ENCODE measurements at regions not wholly inside any gene's neighbourhood (a gene's known extent, or its start where the extent isn't known, plus 50 kb on each side); places are given as distances from the start of the nearest gene placed in this dataset.

DNA sequence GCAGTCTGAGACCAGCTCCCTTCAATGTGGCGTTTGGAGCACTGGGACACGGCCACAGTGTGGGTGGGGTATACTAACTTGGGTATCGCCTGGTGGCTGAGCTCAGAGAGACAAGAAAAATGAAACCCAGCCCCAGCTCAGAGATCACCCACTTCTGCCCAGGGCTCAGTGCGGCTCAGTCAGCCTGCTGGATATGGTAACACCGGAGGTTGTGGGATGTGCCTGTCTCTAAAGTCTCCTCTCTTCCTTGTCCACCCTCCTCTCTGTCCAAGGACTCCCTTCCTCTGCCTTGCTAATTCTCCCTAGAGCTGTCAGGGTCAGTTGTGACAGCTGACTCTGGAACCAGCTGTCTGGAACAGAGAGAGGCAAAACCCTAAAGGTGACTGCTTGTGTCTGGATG, 149.1 kb downstream of the PTPN20 start:
- Histone ChIP-seq H3K9ac (ENCODE audit: low read length) (no peak overlapping the region), H3K9me2 (ENCODE audit: insufficient read depth, low read length) (no peaks in the 10 kb centered on the region), H3K36me3 (ENCODE audit: insufficient read depth, low read length) (no peaks in the 10 kb centered on the region), H3K9me3 (ENCODE audit: low read length) (no peaks in the 10 kb centered on the region), H3K27me3 (ENCODE audit: insufficient read depth, low read depth, low read length) (no peaks in the 10 kb centered on the region), H2AFZ (ENCODE audit: low read depth, low read length) (no peak overlapping the region), H3K27ac (ENCODE audit: low read length) (no peak overlapping the region), H3F3A (ENCODE audit: insufficient read depth, low read length, poor library complexity, severe bottlenecking) (no peaks in the 10 kb centered on the region), H3K4me3 (ENCODE audit: low read length) (no peak overlapping the region), H3K4me2 (ENCODE audit: low read length) (no peak overlapping the region), H4K20me1 (ENCODE audit: insufficient read depth) (no peaks in the 10 kb centered on the region), H3K79me2 (replicated peaks; ENCODE audit: insufficient read depth, low read length) (no peaks in the 10 kb centered on the region)
- TF ChIP-seq EP300 (conservative IDR thresholded peaks at IDR 0.05; ENCODE audit: poor library complexity, severe bottlenecking) (no peak), TAF1 (IDR thresholded peaks at IDR 0.05; ENCODE audit: low read depth) (no peak), SMC3 (conservative IDR thresholded peaks at IDR 0.05; ENCODE audit: poor library complexity) (no peak), EZH2 (IDR thresholded peaks at IDR 0.05; ENCODE audit: borderline replicate concordance, insufficient read depth, low read length, poor library complexity, severe bottlenecking) (no peak), MXI1 (conservative IDR thresholded peaks at IDR 0.05; ENCODE audit: poor library complexity, severe bottlenecking) (no peak), RAD21 (conservative IDR thresholded peaks at IDR 0.05) (no peak), POLR2AphosphoS5 (IDR thresholded peaks at IDR 0.05) (no peak)
- TF ChIP-seq, protein P1, sequence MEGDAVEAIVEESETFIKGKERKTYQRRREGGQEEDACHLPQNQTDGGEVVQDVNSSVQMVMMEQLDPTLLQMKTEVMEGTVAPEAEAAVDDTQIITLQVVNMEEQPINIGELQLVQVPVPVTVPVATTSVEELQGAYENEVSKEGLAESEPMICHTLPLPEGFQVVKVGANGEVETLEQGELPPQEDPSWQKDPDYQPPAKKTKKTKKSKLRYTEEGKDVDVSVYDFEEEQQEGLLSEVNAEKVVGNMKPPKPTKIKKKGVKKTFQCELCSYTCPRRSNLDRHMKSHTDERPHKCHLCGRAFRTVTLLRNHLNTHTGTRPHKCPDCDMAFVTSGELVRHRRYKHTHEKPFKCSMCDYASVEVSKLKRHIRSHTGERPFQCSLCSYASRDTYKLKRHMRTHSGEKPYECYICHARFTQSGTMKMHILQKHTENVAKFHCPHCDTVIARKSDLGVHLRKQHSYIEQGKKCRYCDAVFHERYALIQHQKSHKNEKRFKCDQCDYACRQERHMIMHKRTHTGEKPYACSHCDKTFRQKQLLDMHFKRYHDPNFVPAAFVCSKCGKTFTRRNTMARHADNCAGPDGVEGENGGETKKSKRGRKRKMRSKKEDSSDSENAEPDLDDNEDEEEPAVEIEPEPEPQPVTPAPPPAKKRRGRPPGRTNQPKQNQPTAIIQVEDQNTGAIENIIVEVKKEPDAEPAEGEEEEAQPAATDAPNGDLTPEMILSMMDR (IDR thresholded peaks at IDR 0.05; ENCODE audit: poor library complexity, severe bottlenecking): no peak
- TF ChIP-seq, protein P2, sequence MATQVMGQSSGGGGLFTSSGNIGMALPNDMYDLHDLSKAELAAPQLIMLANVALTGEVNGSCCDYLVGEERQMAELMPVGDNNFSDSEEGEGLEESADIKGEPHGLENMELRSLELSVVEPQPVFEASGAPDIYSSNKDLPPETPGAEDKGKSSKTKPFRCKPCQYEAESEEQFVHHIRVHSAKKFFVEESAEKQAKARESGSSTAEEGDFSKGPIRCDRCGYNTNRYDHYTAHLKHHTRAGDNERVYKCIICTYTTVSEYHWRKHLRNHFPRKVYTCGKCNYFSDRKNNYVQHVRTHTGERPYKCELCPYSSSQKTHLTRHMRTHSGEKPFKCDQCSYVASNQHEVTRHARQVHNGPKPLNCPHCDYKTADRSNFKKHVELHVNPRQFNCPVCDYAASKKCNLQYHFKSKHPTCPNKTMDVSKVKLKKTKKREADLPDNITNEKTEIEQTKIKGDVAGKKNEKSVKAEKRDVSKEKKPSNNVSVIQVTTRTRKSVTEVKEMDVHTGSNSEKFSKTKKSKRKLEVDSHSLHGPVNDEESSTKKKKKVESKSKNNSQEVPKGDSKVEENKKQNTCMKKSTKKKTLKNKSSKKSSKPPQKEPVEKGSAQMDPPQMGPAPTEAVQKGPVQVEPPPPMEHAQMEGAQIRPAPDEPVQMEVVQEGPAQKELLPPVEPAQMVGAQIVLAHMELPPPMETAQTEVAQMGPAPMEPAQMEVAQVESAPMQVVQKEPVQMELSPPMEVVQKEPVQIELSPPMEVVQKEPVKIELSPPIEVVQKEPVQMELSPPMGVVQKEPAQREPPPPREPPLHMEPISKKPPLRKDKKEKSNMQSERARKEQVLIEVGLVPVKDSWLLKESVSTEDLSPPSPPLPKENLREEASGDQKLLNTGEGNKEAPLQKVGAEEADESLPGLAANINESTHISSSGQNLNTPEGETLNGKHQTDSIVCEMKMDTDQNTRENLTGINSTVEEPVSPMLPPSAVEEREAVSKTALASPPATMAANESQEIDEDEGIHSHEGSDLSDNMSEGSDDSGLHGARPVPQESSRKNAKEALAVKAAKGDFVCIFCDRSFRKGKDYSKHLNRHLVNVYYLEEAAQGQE (IDR thresholded peaks at IDR 0.05; ENCODE audit: borderline replicate concordance): no peak

DNA sequence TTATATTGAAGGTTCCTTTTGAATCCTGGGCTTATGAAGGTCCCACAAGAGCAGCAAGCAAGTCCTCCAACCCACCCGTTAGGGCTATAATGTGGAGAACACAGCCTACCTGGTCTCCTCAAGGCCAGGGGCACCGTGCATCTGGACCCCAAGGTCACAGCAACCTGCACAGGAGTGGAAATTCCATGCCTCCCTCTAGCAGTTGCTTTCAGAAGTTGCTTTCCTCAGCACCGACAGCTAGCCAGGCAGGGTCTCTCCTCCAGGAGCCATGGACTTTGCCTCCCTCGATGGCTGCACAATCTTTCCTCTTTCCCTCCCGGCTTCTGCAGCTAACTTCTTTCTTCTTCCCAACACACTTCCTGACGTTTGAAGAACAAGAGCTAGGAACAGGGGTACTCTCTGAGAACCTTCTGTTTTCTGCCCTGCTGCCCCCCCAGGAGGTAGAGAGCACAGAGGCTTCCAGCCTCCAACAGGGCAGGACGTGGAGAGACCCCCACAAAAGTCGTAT, 149.8 kb downstream of the PTPN20 start:
- Histone ChIP-seq H3K27ac (ENCODE audit: low read length) (no peak overlapping the region), H3K4me3 (ENCODE audit: low read length) (no peak overlapping the region)

More for the DNA sequence above, 149.8 kb downstream of the PTPN20 start:
- Histone ChIP-seq H3K79me2 (replicated peaks; ENCODE audit: insufficient read depth, low read length) (no peaks in the 10 kb centered on the region), H3K4me2 (ENCODE audit: low read length) (no peak overlapping the region), H3K36me3 (ENCODE audit: insufficient read depth, low read length) (no peaks in the 10 kb centered on the region), H4K20me1 (ENCODE audit: insufficient read depth) (no peaks in the 10 kb centered on the region), H3K9me3 (ENCODE audit: low read length) (no peaks in the 10 kb centered on the region), H3K9ac (ENCODE audit: low read length) (no peak overlapping the region), H2AFZ (ENCODE audit: low read depth, low read length) (no peak overlapping the region), H3K27me3 (ENCODE audit: insufficient read depth, low read depth, low read length) (no peaks in the 10 kb centered on the region), H3K9me2 (ENCODE audit: insufficient read depth, low read length) (no peaks in the 10 kb centered on the region), H3F3A (ENCODE audit: insufficient read depth, low read length, poor library complexity, severe bottlenecking) (no peaks in the 10 kb centered on the region)
- TF ChIP-seq, protein P1 (IDR thresholded peaks at IDR 0.05; ENCODE audit: poor library complexity, severe bottlenecking): no peak
- TF ChIP-seq, protein P2 (IDR thresholded peaks at IDR 0.05; ENCODE audit: borderline replicate concordance): no peak
- TF ChIP-seq POLR2AphosphoS5 (IDR thresholded peaks at IDR 0.05) (no peak), SMC3 (conservative IDR thresholded peaks at IDR 0.05; ENCODE audit: poor library complexity) (no peak), TAF1 (IDR thresholded peaks at IDR 0.05; ENCODE audit: low read depth) (no peak), EZH2 (IDR thresholded peaks at IDR 0.05; ENCODE audit: borderline replicate concordance, insufficient read depth, low read length, poor library complexity, severe bottlenecking) (no peak), MXI1 (conservative IDR thresholded peaks at IDR 0.05; ENCODE audit: poor library complexity, severe bottlenecking) (no peak), RAD21 (conservative IDR thresholded peaks at IDR 0.05) (no peak), EP300 (conservative IDR thresholded peaks at IDR 0.05; ENCODE audit: poor library complexity, severe bottlenecking) (no peak)

All from neural cell (in vitro differentiated cells).